ENCODE measurements at regions not wholly inside any gene's neighbourhood (a gene's known extent, or its start where the extent isn't known, plus 50 kb on each side); places are given as distances from the start of the nearest gene placed in this dataset.
"Not testable (repeated sequence)": the region's sequence is repeated elsewhere in the genome, so short reads cannot be mapped to it uniquely, and the experiment has no call there.

DNA sequence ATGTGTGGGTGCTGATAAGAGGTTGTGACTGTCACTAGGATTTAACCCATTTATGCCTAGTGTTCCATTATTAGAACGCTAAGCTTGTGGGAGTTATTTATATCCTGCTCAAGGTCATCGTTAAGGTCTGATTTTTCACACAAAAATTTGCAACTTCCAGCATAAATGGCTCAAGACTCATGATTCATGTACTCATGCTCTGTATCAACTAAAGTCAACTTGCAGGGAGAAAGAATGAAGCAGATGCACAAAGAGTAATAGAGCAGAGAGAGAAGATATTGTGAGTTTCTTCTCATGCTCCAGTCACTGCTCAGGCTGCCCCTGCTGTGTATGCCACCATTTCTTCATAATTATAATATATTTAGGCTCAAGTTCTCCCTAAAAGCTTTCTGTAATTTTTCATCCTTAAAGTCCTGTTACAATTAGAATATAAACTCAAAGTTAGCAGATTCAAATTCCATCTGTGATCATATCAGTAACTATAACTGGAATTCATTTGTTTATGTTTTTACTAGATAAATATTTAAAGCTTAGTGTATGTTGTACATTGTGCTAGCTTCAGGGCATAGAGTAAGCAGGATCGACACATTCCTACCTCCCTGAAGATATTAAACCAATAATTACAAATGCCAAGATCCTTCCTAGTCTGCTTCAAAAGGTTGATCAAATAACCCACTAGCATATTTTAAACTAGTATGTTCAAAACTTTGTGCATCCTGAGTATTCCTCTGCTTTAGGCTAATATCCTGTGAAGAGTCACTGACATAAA is 136.7 kb downstream of the NUDT12 start:
- FAIRE-seq: no peak

- no peak for FAIRE-seq
These were observed 138.0 kb downstream of the NUDT12 start for GRCh38 chr5:103424453-103425205.

GRCh38 chr5:103424026-103424425 is 138.6 kb downstream of the NUDT12 start:
- FAIRE-seq: no peak

DNA sequence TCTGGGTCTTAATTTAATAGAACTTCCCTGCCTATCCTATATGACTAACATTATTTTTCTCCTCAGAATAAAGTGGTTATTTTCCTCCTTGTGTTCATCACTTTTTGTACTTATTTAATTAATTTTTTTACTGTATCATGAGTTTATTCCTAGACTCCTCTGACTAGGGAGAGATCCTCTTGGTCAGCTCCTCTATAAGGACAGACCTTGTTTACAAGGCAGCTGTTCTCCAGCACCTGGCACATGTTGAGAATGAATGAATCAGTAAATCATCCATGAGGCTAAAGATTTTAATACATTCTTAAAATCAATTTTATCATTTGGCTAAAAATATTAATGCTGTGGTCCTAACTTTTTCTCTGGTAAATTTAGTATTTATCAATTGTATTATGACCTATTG is 139.8 kb downstream of the NUDT12 start:
- FAIRE-seq: no peak

DNA sequence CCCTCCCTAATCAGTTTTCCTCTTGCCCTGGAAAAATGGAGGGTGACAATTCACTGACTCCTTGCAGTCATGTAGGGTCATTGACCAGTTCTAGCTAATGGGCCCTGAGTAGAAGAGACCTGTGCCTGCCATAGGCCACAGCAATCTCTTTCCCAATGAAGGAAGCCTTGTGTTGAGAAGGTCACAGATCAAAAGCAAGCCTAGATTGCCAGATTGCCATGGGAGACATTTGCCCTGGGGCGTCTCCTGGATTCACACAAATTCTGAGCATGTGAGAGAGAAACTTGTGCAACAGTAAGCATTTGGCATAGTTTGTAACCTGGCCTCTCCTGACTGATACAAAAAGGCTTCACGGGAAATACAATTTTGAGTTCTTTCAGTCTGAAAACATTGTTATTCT is 148.0 kb downstream of the NUDT12 start:
- no peak for FAIRE-seq

- FAIRE-seq: no peak
These were observed 150.9 kb downstream of the NUDT12 start for GRCh38 chr5:103411711-103412110.

GRCh38 chr5:103410172-103410571 is 151.6 kb downstream of the MACIR start:
- no peak for FAIRE-seq

GRCh38 chr5:103409013-103409670 is 150.6 kb downstream of the MACIR start:
- FAIRE-seq: no peak

GRCh38 chr5:103408408-103408807 is 149.8 kb downstream of the MACIR start:
- no peak for FAIRE-seq

DNA sequence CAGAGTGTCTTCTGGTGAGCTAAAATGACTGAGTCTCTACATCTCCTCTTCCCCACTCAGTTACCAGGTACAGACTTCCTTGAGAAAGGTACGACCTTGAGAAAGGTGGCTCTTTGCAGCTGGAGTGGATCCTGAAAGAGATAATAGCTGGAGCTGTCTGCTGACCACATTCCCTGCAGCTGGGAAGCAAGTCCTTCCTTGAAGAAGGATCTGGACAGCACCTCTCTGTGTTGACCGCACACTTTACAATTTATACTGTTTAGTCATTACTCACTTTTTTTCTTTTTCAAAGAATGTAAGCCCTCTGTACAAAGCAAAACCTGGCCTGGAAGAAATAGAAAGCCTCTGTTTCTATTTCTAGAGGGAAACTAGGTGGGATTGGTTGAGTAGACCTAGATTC is 148.8 kb downstream of the MACIR start:
- no peak for FAIRE-seq

DNA sequence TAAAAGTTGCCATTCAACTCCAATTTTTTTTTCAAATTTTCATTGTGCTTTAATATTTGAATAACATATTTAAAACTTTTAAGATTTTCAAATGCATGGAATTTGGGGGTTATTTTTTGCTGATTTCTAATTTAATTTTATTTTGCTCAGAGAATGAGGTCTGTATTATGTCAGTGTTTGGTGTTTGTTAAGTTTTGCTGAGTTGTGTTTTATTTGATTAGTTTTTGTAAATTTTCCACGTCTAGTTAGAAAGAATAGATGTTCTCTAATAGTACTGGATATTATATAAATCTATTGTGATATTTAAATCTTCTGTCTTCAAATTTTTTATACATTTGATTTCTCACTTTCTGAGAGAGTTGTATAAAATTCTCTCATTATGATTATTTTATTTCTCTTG is 145.9 kb downstream of the MACIR start:
- FAIRE-seq: no peak

GRCh38 chr5:103402851-103403250 is 144.3 kb downstream of the MACIR start:
- FAIRE-seq: no peak

DNA sequence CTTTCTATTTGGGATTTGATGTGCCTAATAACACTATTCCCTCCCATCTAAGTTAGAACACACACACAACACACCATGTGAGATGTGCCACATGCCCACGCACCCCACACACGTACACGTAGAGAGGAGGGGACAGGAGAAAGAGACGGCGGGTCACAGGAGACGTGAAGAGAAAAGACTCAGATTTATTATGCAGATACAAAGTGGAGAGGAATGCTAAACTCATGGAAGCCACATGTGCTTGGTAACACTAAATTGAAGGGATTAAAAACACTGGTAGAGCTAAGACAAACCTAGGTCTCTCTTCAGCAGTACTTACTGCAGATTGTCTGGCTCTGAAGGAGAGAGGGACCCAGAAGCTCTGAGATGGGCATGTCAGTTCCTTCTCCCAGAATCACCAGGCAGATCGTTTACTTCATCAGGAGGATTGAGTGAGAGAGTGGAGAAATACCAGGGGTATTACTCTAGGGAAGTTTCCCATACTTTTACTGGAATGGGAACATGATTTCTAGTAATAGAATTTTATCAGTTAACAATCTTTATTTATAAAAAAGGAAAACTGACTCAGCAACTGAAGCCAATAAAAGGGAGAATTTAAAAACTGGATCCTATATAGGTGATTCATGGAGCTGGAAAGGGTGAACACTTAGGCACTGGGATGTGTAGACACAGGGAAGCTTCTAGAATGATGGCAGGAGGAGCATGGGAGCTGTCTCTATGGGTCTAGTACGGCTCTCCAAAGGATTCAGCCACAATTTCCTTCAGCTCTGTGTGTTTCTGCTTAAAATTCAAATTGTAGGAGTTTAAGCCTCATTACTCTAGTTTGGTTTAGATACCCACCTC is 139.4 kb downstream of the MACIR start:
- FAIRE-seq: no peak

- no peak for FAIRE-seq
These were observed 136.1 kb downstream of the MACIR start for GRCh38 chr5:103394676-103395075.

DNA sequence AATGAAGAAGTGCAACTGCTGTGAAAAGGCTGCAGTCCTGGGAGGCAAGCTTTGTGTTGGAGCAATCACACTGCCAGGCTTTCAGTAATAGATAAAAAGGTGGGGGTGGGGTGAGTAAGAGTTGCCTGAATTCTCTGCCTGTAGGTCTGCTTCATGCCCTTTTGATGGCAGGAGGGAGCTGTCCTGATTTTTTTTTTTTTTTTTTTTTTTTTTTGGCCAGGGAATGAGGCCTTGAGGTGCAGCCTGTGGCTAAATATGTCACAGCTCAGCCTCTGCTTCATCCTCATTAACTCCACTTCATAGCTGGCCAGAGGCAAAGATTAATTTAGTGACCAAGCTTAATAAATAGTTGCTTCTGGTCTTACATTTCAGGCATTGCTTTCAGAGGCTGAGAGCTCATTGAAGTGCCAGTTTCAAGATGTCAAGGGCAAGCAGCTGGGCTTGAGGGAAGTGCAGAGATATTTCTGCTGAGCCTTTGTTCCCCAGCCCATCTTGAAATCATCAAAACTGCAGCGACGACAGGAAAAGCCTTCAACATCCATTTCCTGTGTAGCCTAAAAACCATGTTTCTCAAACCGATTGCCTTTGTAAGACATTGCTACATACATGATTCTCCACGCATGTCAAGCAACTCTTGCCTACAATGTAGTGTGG is 134.7 kb downstream of the MACIR start:
- no peak for FAIRE-seq

GRCh38 chr5:103391659-103392058 is 133.1 kb downstream of the MACIR start:
- FAIRE-seq: no peak

DNA sequence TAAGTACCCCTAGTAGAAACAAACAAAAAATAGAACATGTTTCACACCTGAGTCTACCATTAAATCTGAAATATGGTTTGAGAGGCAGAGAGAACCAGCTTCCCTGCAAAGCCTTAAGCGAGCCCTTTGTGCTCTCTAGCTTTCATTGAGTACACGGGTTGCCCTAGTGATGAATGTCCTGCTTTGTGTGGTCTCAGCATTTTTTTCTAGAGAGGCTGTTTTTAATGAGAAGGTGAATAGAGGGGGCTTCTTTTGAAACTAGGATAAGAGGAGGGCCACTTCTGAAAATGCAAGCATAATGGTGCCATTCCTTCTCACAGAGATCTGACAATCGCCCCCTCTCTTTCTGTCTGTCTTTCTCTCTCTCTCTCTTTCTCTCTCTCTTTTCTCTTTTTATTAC is 131.3 kb downstream of the MACIR start:
- FAIRE-seq: no peak

GRCh38 chr5:103389357-103389756 is 130.8 kb downstream of the MACIR start:
- no peak for FAIRE-seq

- FAIRE-seq: no peak
These were observed 127.2 kb downstream of the MACIR start for GRCh38 chr5:103385722-103386121.

DNA sequence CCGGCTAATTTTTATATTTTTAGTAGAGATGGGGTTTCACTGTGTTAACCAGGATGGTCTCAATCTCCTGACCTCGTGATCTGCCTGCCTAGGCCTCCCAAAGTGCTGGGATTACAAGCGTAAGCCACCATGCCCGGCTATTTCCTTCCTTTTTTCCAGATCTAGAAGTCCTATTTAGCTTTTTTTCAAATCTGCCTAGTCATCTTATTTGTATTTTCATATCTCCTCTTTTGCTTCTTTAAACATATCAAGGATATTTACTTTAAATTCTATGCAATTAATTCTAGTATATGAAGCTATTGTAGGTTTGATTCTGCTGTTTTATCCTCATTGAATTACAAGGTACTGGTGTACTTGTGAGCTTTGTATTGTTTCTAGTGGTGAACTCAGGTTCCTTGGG is 119.1 kb downstream of the MACIR start:
- FAIRE-seq: not testable (repeated sequence)

- no peak for FAIRE-seq
These were observed 117.5 kb downstream of the MACIR start for GRCh38 chr5:103375863-103376591.

DNA sequence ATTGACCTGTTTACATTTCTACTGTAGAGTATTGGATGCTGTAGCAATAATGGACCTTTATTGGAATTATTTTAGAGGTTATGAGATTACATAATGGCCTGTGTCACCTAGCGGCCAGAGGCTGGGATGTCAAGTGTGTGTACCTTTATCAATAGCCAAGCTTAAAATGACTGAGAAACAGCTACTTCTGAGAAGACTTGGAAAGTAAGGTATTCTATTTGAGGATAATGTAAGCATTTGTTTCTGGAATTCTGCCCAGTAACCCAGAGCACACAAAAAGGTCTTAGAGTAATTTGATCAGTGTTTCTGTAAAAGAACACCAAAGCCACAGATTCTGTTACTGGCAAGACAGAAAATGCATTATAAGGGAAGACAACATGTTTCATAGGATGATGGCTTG is 116.8 kb downstream of the MACIR start:
- FAIRE-seq: no peak
